GM10248 (cell line): ENCODE measurements at regions not wholly inside any gene's neighbourhood (a gene's known extent, or its start where the extent isn't known, plus 50 kb on each side); places are given as distances from the start of the nearest gene placed in this dataset.

Source experiments
- CTCF ChIA-PET: fragments of 300-600 bp; sonication (Branson Sonifier 250); formaldehyde crosslinking; extraction: SDS; loops from one replicate; lab custom pipeline; 2021; ENCODE audit warnings: antibody characterized with exemption; lab: Yijun Ruan, JAX
- POLR2A ChIA-PET: fragments of 350-650 bp; sonication (Branson Sonifier 250); formaldehyde crosslinking; extraction: SDS; loops from one replicate; lab custom pipeline; 2020; ENCODE audit warnings: antibody characterized with exemption; lab: Yijun Ruan, JAX
- DNase-seq: peaks from one replicate; pipeline ENCODE4 v3.0.0; 2012; ENCODE audit errors: extremely low spot score
- CTCF ChIP-seq: IDR thresholded peaks from 2 replicates; pipeline ENCODE4 v1.5.1; 2012; ENCODE audit warnings: mild to moderate bottlenecking, low read depth; ENCODE audit errors: extremely low read depth, missing control alignments, control extremely low read depth

GRCh38 chr18:5729983-5730699 lies 165.2 kb downstream of the TMEM200C start:
- POLR2A ChIA-PET, result no interaction called here
- DNase-seq, result no peak
- TF ChIP-seq CTCF, result no peak
- CTCF ChIA-PET, result no interaction called here

DNA sequence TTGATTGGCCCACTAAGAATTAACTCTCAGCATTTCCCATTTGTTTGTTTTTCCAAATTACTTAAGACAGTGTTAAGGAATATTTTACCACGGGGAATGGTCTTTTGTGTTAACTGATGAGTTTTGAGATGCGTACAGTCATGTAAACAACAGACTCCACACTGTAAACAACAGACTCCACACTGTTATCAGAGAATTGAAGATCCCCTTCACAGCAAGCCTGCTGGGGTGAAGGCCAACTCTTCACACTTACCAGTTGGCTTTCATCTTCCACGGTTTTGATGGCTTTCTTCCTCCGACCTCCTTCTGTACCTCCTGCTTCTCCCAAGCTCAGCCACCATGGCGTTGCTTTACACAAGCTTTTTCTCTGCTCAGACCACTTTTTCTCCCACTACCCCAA lies 166.8 kb downstream of the TMEM200C start:
- no peak for DNase-seq
- TF ChIP-seq CTCF, result no peak
- CTCF ChIA-PET, result no interaction called here

DNA sequence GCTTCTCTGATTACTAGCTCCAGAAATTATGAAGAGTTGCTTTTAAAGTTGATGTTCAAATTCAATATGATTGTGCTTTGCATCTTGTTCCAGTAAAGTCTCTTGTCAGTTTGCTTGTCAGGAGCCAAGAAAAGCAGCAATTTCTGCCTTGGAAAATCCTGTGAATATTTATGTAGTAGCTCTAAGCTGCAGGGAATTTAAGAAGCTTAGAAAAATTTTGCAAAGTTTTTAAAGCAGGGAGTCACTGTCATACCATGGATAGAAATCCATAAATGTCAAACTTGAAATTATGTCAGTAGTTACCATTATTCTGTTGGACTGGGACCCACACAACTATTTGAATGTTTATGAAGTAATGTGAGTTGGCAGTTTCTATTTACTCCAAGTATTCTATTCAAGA lies 169.3 kb downstream of the TMEM200C start:
- CTCF ChIA-PET, result no interaction called here
- no peak for DNase-seq
- POLR2A ChIA-PET, result no interaction called here
- TF ChIP-seq CTCF, result no peak

More for the DNA sequence above, 166.8 kb downstream of the TMEM200C start:
- POLR2A ChIA-PET, result no interaction called here

- no peak for TF ChIP-seq CTCF
- no peak for DNase-seq
- ChIA-PET POLR2A (no interaction called here), CTCF (no interaction called here)
These were observed 173.4 kb downstream of the TMEM200C start for GRCh38 chr18:5721924-5722323.

- ChIA-PET POLR2A (no interaction called here), CTCF (interaction anchor here (1.0 to 1.7 kb wide), 2 partner anchors 8 to 15 kb away, joined by 3 to 5 read pairs; no protein-coding TSS in a partner anchor)
- DNase-seq, result no peak
- no peak for TF ChIP-seq CTCF
These were observed 175.2 kb downstream of the TMEM200C start for GRCh38 chr18:5720132-5720531.

DNA sequence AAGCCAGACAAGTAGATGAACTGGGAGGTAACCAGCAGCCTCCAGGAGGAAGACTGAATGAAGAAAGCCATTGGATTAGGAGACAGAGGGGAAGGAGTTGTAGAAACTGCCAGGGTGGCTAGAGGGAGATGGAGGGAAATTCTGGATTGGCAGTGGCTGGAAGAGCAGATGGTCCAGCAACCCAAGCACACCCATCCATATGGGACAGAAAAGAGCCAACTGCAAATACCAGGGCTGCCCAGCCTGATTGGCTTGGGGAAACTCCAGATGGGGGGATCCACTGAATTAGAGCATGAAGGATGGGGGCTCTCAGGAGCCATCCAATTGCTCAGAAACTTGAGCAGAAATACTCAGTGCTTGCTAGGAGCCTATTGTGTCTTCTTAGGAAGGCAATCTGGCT lies 173.5 kb upstream of the EPB41L3 start:
- ChIA-PET CTCF (no interaction called here), POLR2A (no interaction called here)
- DNase-seq, result no peak
- TF ChIP-seq CTCF, result no peak
